IMR-90 (cell line): ENCODE measurements at regions not wholly inside any gene's neighbourhood (a gene's known extent, or its start where the extent isn't known, plus 50 kb on each side); places are given as distances from the start of the nearest gene placed in this dataset.

Experiments
- MXI1 ChIP-seq: IDR thresholded peaks from 2 replicates; pipeline ENCODE4 v1.6.1; 2012; ENCODE audit warnings: low read depth, mild to moderate bottlenecking, low read length, moderate library complexity, borderline replicate concordance
- NFE2L2 ChIP-seq: fragments of 150-350 bp; IDR thresholded peaks from 2 replicates; pipeline ENCODE4 v1.6.1; 2016; ENCODE audit warnings: low read depth, mild to moderate bottlenecking, low read length
- POLR2A ChIP-seq: IDR thresholded peaks from 2 replicates; pipeline ENCODE4 v1.6.1; 2012; ENCODE audit warnings: mild to moderate bottlenecking, low read depth, low read length
- SMC3 ChIP-seq: fragments of 150-350 bp; IDR thresholded peaks from 2 replicates; pipeline ENCODE4 v1.6.1; 2016; ENCODE audit warnings: low read depth, mild to moderate bottlenecking, antibody characterized with exemption, low read length, moderate library complexity
- TF ChIP-seq, protein P1 (sequence below): fragments of 150-350 bp; IDR thresholded peaks from 2 replicates; pipeline ENCODE4 v1.6.1; 2016; ENCODE audit warnings: low read depth, mild to moderate bottlenecking, low read length, moderate library complexity, borderline replicate concordance
- TF ChIP-seq, protein P2 (sequence below): conservative IDR thresholded peaks from 2 replicates; pipeline ENCODE4 v1.5.1; 2012; ENCODE audit warnings: mild to moderate bottlenecking, low read depth, low read length, improper control_type of control experiment
- TF ChIP-seq, protein P3 (sequence below): fragments of 150-350 bp; IDR thresholded peaks from 2 replicates; pipeline ENCODE4 v1.6.1; 2017; ENCODE audit warnings: mild to moderate bottlenecking, antibody characterized with exemption, low read length, low read depth

DNA sequence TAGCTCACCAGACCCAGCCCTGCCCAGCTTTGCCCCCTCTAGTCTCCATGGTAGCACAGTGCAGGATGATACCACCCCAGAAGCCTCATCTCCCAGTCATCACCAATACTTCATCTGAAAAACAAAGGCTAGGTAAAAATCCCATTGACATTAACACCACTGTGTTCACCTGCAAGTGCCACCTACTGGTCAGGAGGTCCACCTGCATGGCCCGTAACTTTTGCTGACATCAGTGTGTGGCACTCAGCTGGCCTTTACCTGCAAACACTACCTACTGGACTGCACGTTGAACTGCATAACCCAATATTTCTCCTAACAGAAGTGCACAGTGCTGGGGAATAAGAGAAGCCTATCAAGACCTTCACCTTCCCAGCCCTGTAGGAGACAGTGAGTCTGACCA, 234.7 kb upstream of the ADGRB3 start:
- TF ChIP-seq, protein P1, sequence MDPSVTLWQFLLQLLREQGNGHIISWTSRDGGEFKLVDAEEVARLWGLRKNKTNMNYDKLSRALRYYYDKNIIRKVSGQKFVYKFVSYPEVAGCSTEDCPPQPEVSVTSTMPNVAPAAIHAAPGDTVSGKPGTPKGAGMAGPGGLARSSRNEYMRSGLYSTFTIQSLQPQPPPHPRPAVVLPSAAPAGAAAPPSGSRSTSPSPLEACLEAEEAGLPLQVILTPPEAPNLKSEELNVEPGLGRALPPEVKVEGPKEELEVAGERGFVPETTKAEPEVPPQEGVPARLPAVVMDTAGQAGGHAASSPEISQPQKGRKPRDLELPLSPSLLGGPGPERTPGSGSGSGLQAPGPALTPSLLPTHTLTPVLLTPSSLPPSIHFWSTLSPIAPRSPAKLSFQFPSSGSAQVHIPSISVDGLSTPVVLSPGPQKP, result no peak
- TF ChIP-seq, protein P2, sequence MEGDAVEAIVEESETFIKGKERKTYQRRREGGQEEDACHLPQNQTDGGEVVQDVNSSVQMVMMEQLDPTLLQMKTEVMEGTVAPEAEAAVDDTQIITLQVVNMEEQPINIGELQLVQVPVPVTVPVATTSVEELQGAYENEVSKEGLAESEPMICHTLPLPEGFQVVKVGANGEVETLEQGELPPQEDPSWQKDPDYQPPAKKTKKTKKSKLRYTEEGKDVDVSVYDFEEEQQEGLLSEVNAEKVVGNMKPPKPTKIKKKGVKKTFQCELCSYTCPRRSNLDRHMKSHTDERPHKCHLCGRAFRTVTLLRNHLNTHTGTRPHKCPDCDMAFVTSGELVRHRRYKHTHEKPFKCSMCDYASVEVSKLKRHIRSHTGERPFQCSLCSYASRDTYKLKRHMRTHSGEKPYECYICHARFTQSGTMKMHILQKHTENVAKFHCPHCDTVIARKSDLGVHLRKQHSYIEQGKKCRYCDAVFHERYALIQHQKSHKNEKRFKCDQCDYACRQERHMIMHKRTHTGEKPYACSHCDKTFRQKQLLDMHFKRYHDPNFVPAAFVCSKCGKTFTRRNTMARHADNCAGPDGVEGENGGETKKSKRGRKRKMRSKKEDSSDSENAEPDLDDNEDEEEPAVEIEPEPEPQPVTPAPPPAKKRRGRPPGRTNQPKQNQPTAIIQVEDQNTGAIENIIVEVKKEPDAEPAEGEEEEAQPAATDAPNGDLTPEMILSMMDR, result no peak
- TF ChIP-seq MXI1 (no peak), SMC3 (no peak), NFE2L2 (no peak), POLR2A (no peak)
- TF ChIP-seq, protein P3, sequence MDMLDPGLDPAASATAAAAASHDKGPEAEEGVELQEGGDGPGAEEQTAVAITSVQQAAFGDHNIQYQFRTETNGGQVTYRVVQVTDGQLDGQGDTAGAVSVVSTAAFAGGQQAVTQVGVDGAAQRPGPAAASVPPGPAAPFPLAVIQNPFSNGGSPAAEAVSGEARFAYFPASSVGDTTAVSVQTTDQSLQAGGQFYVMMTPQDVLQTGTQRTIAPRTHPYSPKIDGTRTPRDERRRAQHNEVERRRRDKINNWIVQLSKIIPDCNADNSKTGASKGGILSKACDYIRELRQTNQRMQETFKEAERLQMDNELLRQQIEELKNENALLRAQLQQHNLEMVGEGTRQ, result no peak
